PC-3 (cell line): ENCODE measurements at regions not wholly inside any gene's neighbourhood (a gene's known extent, or its start where the extent isn't known, plus 50 kb on each side); places are given as distances from the start of the nearest gene placed in this dataset.
A peak's percentile ranks its signal among the peaks of the same experiment; 100 is the strongest.

Source experiments
- ATAC-seq: fragments of 200-7000 bp; cut with Tn5 transposase; 2 replicates; pipeline ENCODE4 v1.9.1; 2020; ENCODE audit warnings: mild to moderate bottlenecking, moderate library complexity
- BruUV-seq: library from RNA; stranded (reverse); fragments of 400-500 nt; replicated peaks from 2 replicates; lab custom pipeline; 2021; lab: Mats Ljungman, UMichigan
- CTCF ChIA-PET: fragments of 300-600 bp; sonication (Branson Sonifier 250); formaldehyde crosslinking; loops from one replicate; lab custom pipeline; 2022; ENCODE audit warnings: antibody characterized with exemption; lab: Charles Lee
- POLR2A ChIA-PET: fragments of 300-600 bp; sonication (Branson Sonifier 250); formaldehyde crosslinking; loops from one replicate; lab custom pipeline; 2022; ENCODE audit warnings: antibody characterized with exemption; ENCODE audit not compliant: unreplicated experiment; lab: Charles Lee
- DNase-seq: peaks from one replicate; pipeline ENCODE4 v3.0.0-alpha.2; 2015
- H2AFZ ChIP-seq: fragments of 300-600 bp; sonication (generic); 2 replicates; pipeline ENCODE4 v1.6.0; 2016; ENCODE audit warnings: antibody characterized with exemption, low read length
- H3F3A ChIP-seq: fragments of 300-600 bp; sonication (generic); one replicate; pipeline ENCODE4 v1.6.0; 2017; ENCODE audit warnings: antibody characterized with exemption, low read length, control low read depth, mild to moderate bottlenecking; ENCODE audit not compliant: unreplicated experiment
- H3K27ac ChIP-seq: fragments of 300-600 bp; sonication (generic); 2 replicates; pipeline ENCODE4 v1.5.1; 2016; ENCODE audit warnings: mild to moderate bottlenecking, low read length
- H3K27me3 ChIP-seq: fragments of 300-600 bp; sonication (generic); 2 replicates; pipeline ENCODE4 v1.6.1; 2016; ENCODE audit warnings: low read length, mixed read lengths
- H3K36me3 ChIP-seq: fragments of 300-600 bp; sonication (generic); 2 replicates; pipeline ENCODE4 v1.6.1; 2016; ENCODE audit warnings: low read depth, mixed run types, low read length, mixed read lengths
- H3K4me1 ChIP-seq: fragments of 300-600 bp; sonication (generic); 2 replicates; pipeline ENCODE4 v1.5.1; 2016; ENCODE audit warnings: low read length; ENCODE audit not compliant: insufficient read depth
- H3K4me2 ChIP-seq: fragments of 300-600 bp; sonication (generic); 2 replicates; pipeline ENCODE4 v1.6.0; 2016; ENCODE audit warnings: low read length
- H3K4me3 ChIP-seq: fragments of 300-600 bp; sonication (generic); 2 replicates; pipeline ENCODE4 v1.5.1; 2016; ENCODE audit warnings: mild to moderate bottlenecking, low read length, mixed read lengths
- H3K79me2 ChIP-seq: fragments of 300-600 bp; sonication (generic); 2 replicates; pipeline ENCODE4 v1.6.1; 2017; ENCODE audit warnings: low read length, mixed read lengths
- H3K9ac ChIP-seq: fragments of 300-600 bp; sonication (generic); 2 replicates; pipeline ENCODE4 v1.6.0; 2016; ENCODE audit warnings: mild to moderate bottlenecking, low read length
- H3K9me2 ChIP-seq: fragments of 300-600 bp; sonication (generic); replicated peaks from 2 replicates; pipeline ENCODE4 v1.6.1; 2016; ENCODE audit warnings: mixed run types, low read length, mixed read lengths
- H3K9me3 ChIP-seq: fragments of 300-600 bp; sonication (generic); 2 replicates; pipeline ENCODE4 v1.6.1; 2016; ENCODE audit warnings: low read length, mixed read lengths
- H4K20me1 ChIP-seq: fragments of 300-600 bp; sonication (generic); 2 replicates; pipeline ENCODE4 v1.6.1; 2016; ENCODE audit warnings: low read length, mixed read lengths
- EZH2 ChIP-seq: fragments of 300-600 bp; sonication (generic); IDR thresholded peaks from one replicate; pipeline ENCODE4 v1.6.1; 2017; ENCODE audit warnings: antibody characterized with exemption, mild to moderate bottlenecking, low read length; ENCODE audit not compliant: unreplicated experiment
- EZH2phosphoT487 ChIP-seq: fragments of 300-600 bp; sonication (generic); IDR thresholded peaks from 2 replicates; pipeline ENCODE4 v1.6.1; 2018; ENCODE audit warnings: mild to moderate bottlenecking, antibody characterized with exemption, low read length, borderline replicate concordance
- intact Hi-C: fragments of 100-400 bp; cut with micrococcal nuclease; formaldehyde crosslinking; loops from 2 replicates; pipeline ENCODE4 v1.9.0; 2023
- TF ChIP-seq, protein P1 (sequence below): fragments of 300-600 bp; sonication (generic); conservative IDR thresholded peaks from 2 replicates; pipeline ENCODE4 v1.5.1; 2017; ENCODE audit warnings: antibody characterized with exemption, low read depth, mild to moderate bottlenecking, low read length

DNA sequence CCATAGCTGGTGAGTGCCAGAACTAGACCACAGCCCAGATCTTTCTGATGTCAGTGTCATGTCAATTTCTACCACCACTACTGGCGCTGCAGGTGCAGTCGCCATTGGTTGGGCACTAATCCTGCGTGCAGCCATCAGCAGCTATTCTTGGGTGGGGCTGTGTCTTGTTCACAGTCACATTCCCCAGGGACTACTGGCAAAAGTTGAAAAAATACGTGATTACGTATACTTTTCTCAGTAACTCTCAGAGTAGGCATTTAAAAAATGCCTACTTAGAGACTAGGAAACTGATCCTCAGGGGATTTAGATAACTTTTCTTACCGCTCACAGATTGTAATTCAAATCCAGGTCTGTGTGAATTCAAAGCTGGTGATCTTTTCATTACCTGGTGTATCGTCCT is 127.7 kb downstream of the ADAMTS15 start:
- intact Hi-C loops, result no loop called here
- Histone ChIP-seq H3K36me3 (no peaks in the 10 kb centered on the region), H4K20me1 (no peaks in the 10 kb centered on the region), H3K9ac (no peak overlapping the region), H3K4me2 (no peak overlapping the region), H3F3A (peaks cover 5% of the 10 kb centered on the region), H3K27ac (no peak overlapping the region), H3K4me3 (no peak overlapping the region), H3K79me2 (no peaks in the 10 kb centered on the region), H2AFZ (no peak overlapping the region), H3K9me3 (no peaks in the 10 kb centered on the region), H3K4me1 (peaks cover 16% of the 10 kb centered on the region), H3K27me3 (no peaks in the 10 kb centered on the region), H3K9me2 (no peaks in the 10 kb centered on the region)
- CTCF ChIA-PET, result no interaction called here
- TF ChIP-seq EZH2phosphoT487 (no peak), EZH2 (no peak)
- TF ChIP-seq, protein P1, sequence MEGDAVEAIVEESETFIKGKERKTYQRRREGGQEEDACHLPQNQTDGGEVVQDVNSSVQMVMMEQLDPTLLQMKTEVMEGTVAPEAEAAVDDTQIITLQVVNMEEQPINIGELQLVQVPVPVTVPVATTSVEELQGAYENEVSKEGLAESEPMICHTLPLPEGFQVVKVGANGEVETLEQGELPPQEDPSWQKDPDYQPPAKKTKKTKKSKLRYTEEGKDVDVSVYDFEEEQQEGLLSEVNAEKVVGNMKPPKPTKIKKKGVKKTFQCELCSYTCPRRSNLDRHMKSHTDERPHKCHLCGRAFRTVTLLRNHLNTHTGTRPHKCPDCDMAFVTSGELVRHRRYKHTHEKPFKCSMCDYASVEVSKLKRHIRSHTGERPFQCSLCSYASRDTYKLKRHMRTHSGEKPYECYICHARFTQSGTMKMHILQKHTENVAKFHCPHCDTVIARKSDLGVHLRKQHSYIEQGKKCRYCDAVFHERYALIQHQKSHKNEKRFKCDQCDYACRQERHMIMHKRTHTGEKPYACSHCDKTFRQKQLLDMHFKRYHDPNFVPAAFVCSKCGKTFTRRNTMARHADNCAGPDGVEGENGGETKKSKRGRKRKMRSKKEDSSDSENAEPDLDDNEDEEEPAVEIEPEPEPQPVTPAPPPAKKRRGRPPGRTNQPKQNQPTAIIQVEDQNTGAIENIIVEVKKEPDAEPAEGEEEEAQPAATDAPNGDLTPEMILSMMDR, result no peak
- no peak for ATAC-seq
- no TSS peak for BruUV-seq
- POLR2A ChIA-PET, result no interaction called here
- DNase-seq, result no peak

DNA sequence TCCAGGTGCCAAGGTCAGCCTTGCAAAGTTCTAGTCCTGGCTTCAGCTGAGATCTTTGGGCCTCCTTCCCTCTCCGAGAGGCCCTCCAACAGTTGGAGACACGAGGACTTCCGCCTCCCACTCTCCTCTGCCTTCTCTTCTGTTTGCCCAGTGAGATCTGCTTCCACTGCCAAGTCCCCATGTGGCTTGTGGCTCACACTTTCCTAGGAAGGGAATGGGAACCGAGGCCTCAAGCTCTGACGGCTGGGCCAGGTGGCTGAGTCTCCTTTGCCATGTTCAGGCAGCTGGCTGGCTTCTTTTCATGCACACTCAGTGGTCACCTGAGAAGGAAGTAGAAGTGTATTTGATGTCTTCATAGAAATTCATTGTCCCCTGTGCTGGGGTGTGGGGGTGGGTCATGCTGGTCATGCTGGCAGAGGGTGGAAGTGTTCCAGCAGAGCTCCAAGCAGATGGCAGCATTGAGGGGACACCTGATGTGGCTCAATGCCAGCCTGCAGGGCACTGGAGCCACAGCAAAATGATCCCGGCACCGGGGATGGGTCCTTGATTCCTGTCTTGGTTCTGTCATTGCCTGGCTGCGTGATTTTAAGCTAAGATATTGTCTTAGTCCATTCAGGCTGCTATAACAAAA is 130.4 kb downstream of the ADAMTS15 start:
- ATAC-seq, result no peak

DNA sequence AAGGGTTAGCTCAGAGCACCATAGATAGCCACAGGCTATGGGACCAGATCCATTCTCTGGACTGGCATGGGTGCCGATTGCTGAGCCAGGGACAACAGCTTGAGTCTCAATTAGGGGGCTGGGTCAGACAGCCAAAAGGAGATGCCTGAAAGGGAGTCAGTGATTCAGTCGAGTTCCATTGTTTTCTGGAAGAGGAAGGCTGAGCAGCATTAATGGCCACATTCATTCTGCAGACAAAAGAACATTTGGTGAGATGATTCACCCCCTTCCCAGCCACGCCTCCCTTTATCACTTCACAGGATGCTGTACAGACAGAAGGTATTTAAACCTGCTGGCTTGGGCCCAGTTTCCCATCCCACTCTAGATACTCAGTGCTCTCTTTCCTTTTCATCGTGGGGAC is 131.9 kb downstream of the ADAMTS15 start:
- H3K9me3 ChIP-seq, result no peaks in the 10 kb centered on the region
- no peak overlapping the region for H2AFZ ChIP-seq
- peaks cover 5% of the 10 kb centered on the region for H3F3A ChIP-seq
- peak overlapping the region; percentile 59 for H3K9ac ChIP-seq
- peak overlapping the region; percentile 84 for H3K27ac ChIP-seq
- H3K79me2 ChIP-seq, result no peaks in the 10 kb centered on the region
- H3K9me2 ChIP-seq, result no peaks in the 10 kb centered on the region
- intact Hi-C loops, result loop anchor here (2.0 kb wide), 1 partner anchor 56 kb away; no protein-coding TSS in a partner anchor
- ATAC-seq (peak; percentile 93), DNase-seq (peak; percentile 94)
- no peak overlapping the region for H3K4me3 ChIP-seq
- H4K20me1 ChIP-seq, result no peaks in the 10 kb centered on the region
- no peaks in the 10 kb centered on the region for H3K27me3 ChIP-seq
- no TSS peak for BruUV-seq
- CTCF ChIA-PET, result no interaction called here
- H3K4me2 ChIP-seq, result peak overlapping the region; percentile 30
- peaks cover 30% of the 10 kb centered on the region for H3K4me1 ChIP-seq
- POLR2A ChIA-PET, result no interaction called here
- TF ChIP-seq, protein P1, result no peak
- TF ChIP-seq EZH2, result no peak
- TF ChIP-seq EZH2phosphoT487, result no peak
- H3K36me3 ChIP-seq, result no peaks in the 10 kb centered on the region

More for the DNA sequence above, 130.4 kb downstream of the ADAMTS15 start:
- no peak for DNase-seq
- no peaks in the 10 kb centered on the region for H4K20me1 ChIP-seq
- H3K27ac ChIP-seq, result no peak overlapping the region
- ChIA-PET CTCF (no interaction called here), POLR2A (no interaction called here)
- no TSS peak for BruUV-seq
- H3K36me3 ChIP-seq, result no peaks in the 10 kb centered on the region
- H3K9me2 ChIP-seq, result no peaks in the 10 kb centered on the region
- intact Hi-C loops, result no loop called here
- no peak overlapping the region for H2AFZ ChIP-seq
- H3K27me3 ChIP-seq, result no peaks in the 10 kb centered on the region
- H3K4me1 ChIP-seq, result peaks cover 24% of the 10 kb centered on the region
- peaks cover 5% of the 10 kb centered on the region for H3F3A ChIP-seq
- no peak overlapping the region for H3K9ac ChIP-seq
- no peak for TF ChIP-seq EZH2
- TF ChIP-seq EZH2phosphoT487, result no peak
- TF ChIP-seq, protein P1, result no peak
- H3K79me2 ChIP-seq, result no peaks in the 10 kb centered on the region
- H3K9me3 ChIP-seq, result no peaks in the 10 kb centered on the region
- no peak overlapping the region for H3K4me2 ChIP-seq
- H3K4me3 ChIP-seq, result no peak overlapping the region
